Activated T-helper 2 cell treated with anti-CD3 and anti-CD28 coated beads, Interferon-gamma antibody, Interleukin-2, Interleukin-4, amounts not matched to agents 10 μg/mL and 5 μg/mL and 100 μg/mL, durations not matched to agents 14 hours and 24 hours and 36 hours (primary cell): ENCODE measurements at regions not wholly inside any gene's neighbourhood (a gene's known extent, or its start where the extent isn't known, plus 50 kb on each side); places are given as distances from the start of the nearest gene placed in this dataset.
"Not testable (repeated sequence)": the region's sequence is repeated elsewhere in the genome, so short reads cannot be mapped to it uniquely, and the experiment has no call there.

Source experiments
- DNase-seq: peaks from one replicate; pipeline ENCODE4 v3.0.0; 2021; ENCODE audit warnings: low spot score
- H3K27ac Mint-ChIP-seq: one replicate; pipeline ENCODE4 v1.8.0; 2021; ENCODE audit warnings: mixed read lengths
- H3K27me3 Mint-ChIP-seq: one replicate; pipeline ENCODE4 v1.8.0; 2021; ENCODE audit warnings: low read depth, mixed read lengths
- H3K36me3 Mint-ChIP-seq: one replicate; pipeline ENCODE4 v1.8.0; 2021; ENCODE audit warnings: low read depth, mixed read lengths
- H3K4me1 Mint-ChIP-seq: one replicate; pipeline ENCODE4 v1.8.0; 2021; ENCODE audit warnings: low read depth, mixed read lengths
- H3K4me3 Mint-ChIP-seq: one replicate; pipeline ENCODE4 v1.8.0; 2021; ENCODE audit warnings: low read depth, mild to moderate bottlenecking, moderate library complexity, mixed read lengths
- H3K9me3 Mint-ChIP-seq: one replicate; pipeline ENCODE4 v1.8.0; 2021; ENCODE audit warnings: mixed read lengths
- intact Hi-C: fragments of 100-400 bp; cut with micrococcal nuclease; formaldehyde crosslinking; loops from one replicate; pipeline ENCODE4 v1.15.1; 2023

DNA sequence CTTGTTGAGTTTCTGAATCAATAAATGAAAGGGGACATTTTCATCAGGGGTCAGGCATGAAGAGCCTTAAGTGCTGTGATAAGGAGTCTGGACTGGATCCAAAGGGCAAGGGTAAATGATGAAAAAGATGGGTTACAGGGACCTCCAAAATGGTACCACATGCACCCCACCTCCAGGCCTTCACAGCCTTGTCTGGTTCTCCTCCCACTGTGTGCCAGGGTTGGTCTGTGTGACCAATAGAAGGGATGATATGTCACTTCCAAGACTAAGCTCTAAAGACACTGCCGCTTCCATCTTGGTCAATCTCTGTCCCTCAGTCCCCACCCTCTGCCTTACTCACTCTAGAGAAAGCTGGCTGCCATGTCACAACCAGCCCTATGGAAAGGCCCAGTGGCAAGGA, 140.6 kb downstream of the ZNF281 start:
- Mint-ChIP-seq H3K27me3 (peaks cover 15% of the 10 kb centered on the region), H3K36me3 (no peaks in the 10 kb centered on the region), H3K27ac (no peak overlapping the region), H3K4me3 (no peak overlapping the region), H3K9me3 (no peaks in the 10 kb centered on the region), H3K4me1 (peaks cover 8% of the 10 kb centered on the region)
- intact Hi-C loops, result no loop called here
- no peak for DNase-seq

DNA sequence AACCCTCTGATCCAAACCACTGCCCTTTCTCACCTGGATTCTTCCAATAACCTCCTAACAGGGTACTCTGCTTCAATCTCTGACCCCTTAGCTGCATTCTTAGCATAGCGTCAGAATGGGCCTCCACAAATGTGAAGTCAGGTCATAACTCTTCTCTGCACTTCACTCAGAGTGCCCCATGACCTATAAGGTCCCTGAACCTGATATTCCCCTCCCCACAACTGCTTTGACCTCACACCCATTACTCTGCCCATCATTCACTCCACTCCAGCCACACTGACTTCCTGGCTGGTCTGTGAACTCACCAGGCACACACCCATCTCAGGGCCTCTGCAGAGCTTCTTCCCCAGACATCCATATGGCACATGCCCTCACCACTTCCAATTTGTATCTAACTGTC, 141.9 kb downstream of the ZNF281 start:
- intact Hi-C loops, result no loop called here
- Mint-ChIP-seq H3K4me3 (no peak overlapping the region), H3K36me3 (no peaks in the 10 kb centered on the region), H3K9me3 (no peaks in the 10 kb centered on the region), H3K4me1 (peaks cover under 1% of the 10 kb centered on the region), H3K27ac (no peak overlapping the region), H3K27me3 (peaks cover 21% of the 10 kb centered on the region)
- DNase-seq, result no peak

DNA sequence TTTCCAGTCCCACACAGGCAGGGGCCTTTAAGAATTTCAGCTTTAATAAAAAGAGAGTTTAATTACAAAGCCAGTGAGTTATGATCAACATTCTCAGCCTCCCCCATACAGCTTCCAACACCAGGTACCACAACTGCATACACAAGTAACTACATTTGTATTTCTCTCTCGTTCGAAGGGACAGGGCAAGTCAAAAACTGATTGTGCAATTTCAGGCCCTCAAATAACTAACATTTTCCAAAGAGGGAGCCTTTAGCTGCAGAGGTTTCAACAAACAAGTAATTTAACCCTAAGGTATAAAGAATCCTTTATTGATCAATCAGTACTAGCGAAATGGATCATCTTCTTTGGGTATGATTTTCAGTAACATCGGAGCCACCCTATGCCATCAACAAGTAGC, 142.4 kb downstream of the ZNF281 start:
- peaks cover 3% of the 10 kb centered on the region for H3K4me1 Mint-ChIP-seq
- no peak overlapping the region for H3K4me3 Mint-ChIP-seq
- DNase-seq, result no peak
- intact Hi-C loops, result no loop called here
- H3K27me3 Mint-ChIP-seq, result peaks cover 22% of the 10 kb centered on the region
- no peak overlapping the region for H3K27ac Mint-ChIP-seq
- H3K36me3 Mint-ChIP-seq, result no peaks in the 10 kb centered on the region
- no peaks in the 10 kb centered on the region for H3K9me3 Mint-ChIP-seq

DNA sequence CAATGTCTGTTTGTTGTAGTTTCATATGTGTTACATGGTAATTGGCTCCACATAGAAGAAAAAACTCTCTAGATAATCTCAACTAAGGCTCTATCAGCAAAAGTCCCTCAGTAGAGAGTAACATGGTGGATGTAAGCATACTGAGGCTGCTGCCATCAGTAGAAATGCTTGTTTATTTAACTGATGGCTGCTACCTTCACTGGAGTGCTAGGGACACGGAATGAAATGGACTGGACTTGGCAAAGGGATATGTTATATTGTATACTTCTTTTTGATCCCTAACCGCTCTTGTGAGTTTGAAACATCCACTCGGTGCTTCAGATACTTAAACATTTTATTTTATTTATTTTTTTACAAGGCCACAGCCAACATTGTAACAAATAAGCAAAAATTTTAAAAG, 143.0 kb downstream of the ZNF281 start:
- Mint-ChIP-seq H3K27me3 (peaks cover 26% of the 10 kb centered on the region), H3K36me3 (no peaks in the 10 kb centered on the region), H3K9me3 (no peaks in the 10 kb centered on the region), H3K4me1 (peaks cover 8% of the 10 kb centered on the region), H3K4me3 (no peak overlapping the region), H3K27ac (no peak overlapping the region)
- intact Hi-C loops, result no loop called here
- no peak for DNase-seq

DNA sequence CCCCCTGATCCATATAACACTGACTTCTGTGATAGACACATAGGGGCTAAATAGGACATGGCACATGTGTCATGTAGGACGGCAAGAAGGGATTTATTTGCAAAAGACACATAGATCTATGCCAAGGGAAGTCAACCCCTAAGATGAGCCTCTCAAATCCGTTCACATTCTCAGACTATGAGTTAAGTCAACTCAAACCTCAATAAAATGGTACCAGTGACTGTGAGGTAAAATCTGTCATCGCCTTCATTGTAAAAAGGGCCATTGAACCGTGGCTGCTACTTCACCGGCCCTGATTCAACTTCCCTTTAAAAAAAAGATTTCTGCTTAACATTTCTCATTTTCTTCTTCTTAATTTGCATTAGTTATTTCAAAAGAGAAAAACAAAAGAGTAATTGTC, 144.0 kb downstream of the ZNF281 start:
- no peaks in the 10 kb centered on the region for H3K9me3 Mint-ChIP-seq
- DNase-seq, result no peak
- H3K36me3 Mint-ChIP-seq, result no peaks in the 10 kb centered on the region
- H3K4me3 Mint-ChIP-seq, result no peak overlapping the region
- no peak overlapping the region for H3K27ac Mint-ChIP-seq
- H3K27me3 Mint-ChIP-seq, result peaks cover 28% of the 10 kb centered on the region
- intact Hi-C loops, result no loop called here
- H3K4me1 Mint-ChIP-seq, result peaks cover 8% of the 10 kb centered on the region

DNA sequence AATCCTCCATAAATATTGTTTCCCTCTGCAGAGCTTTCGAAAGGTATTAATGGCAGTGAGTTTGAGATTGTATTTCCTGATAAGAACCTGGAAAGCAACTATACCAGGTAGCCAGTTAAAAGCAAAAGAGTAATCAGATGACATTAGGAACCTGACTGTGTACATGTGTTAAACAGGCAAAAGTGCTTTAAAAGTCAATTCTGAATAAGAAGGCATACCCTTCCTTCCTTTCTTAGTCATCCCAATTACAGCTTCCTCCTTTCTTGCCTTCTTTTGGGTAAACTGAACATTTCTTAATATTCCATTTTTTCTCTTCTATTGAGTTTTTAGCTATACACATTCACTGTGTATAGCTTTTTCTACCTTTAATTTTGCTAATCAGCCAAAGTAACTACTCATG, 144.7 kb downstream of the ZNF281 start:
- intact Hi-C loops, result no loop called here
- Mint-ChIP-seq H3K4me3 (no peak overlapping the region), H3K36me3 (no peaks in the 10 kb centered on the region), H3K27me3 (peaks cover 29% of the 10 kb centered on the region), H3K27ac (no peak overlapping the region), H3K9me3 (no peaks in the 10 kb centered on the region), H3K4me1 (peaks cover 8% of the 10 kb centered on the region)
- no peak for DNase-seq

DNA sequence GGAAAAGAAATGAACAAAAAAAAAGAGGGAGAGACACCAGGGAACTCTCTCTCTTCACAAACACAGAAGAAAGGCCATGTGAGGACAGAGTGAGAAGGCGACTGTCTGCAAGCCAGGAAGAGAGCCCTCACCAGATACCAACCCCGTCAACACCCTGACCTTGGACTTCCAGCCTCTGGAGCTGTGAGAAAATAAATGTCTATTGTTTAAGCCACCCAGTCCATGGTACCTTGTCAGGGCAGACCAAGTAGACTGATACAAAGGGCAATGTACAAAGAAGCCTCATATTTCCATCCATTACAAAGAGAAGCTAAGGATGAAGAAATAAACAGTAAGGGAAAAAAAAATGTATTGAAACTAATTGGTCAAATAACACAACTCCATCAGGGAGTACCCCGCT, 146.6 kb downstream of the ZNF281 start:
- peaks cover 8% of the 10 kb centered on the region for H3K4me1 Mint-ChIP-seq
- peaks cover 30% of the 10 kb centered on the region for H3K27me3 Mint-ChIP-seq
- no peaks in the 10 kb centered on the region for H3K36me3 Mint-ChIP-seq

DNA sequence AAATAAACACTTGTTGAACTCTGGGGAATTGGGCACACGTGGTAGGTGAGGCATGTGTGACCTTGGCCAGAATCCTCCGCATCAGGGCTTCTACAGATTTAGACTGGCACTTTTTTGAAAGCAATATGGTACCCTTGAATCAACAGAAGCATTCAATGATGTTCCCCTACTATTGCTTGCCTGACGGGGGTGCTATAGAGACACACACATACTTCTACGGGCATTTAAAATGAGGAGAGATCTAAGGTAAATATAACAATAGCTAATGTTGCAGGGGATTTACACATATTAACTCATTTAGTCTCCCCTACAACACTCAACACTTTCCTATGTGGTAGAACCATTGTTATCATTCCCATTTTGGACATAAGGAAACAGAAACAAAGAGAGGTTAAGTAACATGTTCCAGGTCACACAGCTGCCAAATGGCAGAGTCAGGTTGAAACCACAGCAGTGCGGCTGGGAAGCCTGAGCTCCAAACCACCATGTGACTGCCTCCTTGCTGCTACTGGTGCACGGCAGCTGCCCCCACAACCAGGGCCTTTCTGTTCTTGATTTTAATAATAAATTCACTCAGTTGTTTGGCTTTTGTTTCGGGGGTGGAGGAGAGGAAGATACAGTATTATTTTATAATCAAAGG, 147.4 kb downstream of the ZNF281 start:
- DNase-seq, result no peak
- no peaks in the 10 kb centered on the region for H3K9me3 Mint-ChIP-seq
- H3K4me3 Mint-ChIP-seq, result no peak overlapping the region
- peaks cover 30% of the 10 kb centered on the region for H3K27me3 Mint-ChIP-seq
- no peak overlapping the region for H3K27ac Mint-ChIP-seq
- H3K36me3 Mint-ChIP-seq, result no peaks in the 10 kb centered on the region
- intact Hi-C loops, result no loop called here
- peaks cover 8% of the 10 kb centered on the region for H3K4me1 Mint-ChIP-seq

More for the DNA sequence above, 146.6 kb downstream of the ZNF281 start:
- H3K4me3 Mint-ChIP-seq, result no peak overlapping the region
- intact Hi-C loops, result no loop called here
- no peaks in the 10 kb centered on the region for H3K9me3 Mint-ChIP-seq
- DNase-seq, result no peak
- no peak overlapping the region for H3K27ac Mint-ChIP-seq

DNA sequence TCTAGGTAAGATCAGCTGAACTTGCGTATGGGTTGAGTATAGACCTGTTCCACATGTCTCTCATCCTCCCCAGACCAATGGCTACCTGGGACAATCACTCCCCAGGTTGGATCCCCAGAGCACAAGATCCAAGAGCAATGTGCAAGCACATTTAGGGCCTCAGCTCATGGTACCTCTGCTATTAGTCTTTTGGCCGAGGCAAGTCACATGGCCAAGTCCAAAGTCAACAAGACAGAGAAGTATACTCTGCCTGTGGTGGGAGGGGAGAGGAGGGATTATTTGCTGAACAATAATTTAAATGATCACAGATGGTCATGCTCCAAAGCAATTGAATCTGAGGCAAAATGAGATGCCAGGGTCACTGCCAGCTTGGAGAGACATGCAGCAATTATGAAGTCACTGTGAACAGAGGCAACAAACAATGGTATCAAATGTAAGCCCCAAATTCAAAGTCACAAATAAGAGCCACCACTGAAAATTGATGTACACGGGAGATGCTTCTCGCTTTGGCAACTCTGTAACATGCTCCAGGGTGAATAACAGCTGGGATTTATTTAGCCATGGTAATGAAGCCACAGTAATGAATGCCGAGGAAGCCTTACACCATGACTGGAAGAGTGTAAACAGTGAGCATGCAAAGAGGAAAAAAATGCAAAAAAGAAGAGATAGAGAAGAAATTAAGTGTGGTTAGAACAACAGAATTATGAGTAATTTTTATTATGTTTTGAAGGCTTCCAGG, 149.1 kb downstream of the ZNF281 start:
- H3K27me3 Mint-ChIP-seq, result peaks cover 34% of the 10 kb centered on the region
- DNase-seq, result no peak
- no peaks in the 10 kb centered on the region for H3K9me3 Mint-ChIP-seq
- no peaks in the 10 kb centered on the region for H3K36me3 Mint-ChIP-seq
- H3K4me3 Mint-ChIP-seq, result no peak overlapping the region
- intact Hi-C loops, result no loop called here
- H3K27ac Mint-ChIP-seq, result no peak overlapping the region
- H3K4me1 Mint-ChIP-seq, result peaks cover 10% of the 10 kb centered on the region

DNA sequence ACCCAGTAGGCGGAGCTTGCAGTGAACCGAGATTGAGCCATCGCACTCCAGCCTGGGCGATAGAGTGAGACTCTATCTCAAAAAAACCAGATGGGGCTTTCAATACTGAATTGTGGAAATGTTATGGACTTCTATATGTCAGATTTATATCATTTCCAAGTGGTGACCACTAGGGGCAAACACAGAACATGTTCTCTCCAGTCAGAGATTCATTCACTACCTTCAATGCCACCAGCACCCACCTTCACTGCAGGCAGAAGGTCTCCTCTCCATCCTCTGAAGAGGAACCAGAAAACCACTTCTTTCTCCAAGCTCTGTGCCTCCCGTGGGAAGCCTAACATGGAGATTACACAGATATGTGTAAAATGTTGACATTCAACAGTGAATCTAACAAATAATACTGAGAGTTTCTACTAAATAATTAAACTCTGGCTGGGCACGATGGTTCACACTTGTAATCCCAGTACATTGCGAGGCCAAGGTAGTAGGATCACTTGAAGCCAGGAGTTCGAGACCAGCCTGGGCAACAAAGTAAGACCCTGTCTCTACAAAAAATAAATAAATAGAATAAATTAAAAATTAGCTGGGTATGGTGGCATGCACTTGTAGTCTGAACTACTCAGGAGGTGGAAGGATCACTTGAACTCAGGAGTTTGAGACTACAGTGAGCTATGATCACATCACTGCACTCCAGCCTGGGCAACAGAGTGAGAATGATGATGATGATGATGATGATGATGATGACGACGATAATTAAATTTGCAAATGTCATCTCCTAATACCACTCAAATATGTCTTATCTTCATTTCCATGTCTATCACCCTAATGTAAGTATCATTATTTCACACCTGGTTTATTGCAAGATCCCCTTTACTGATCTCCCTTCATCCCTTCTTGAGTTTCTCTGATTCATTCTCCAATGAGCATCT, 151.1 kb downstream of the ZNF281 start:
- Mint-ChIP-seq H3K36me3 (no peaks in the 10 kb centered on the region), H3K27ac (no peak overlapping the region), H3K27me3 (peaks cover 19% of the 10 kb centered on the region), H3K4me3 (no peak overlapping the region), H3K4me1 (peaks cover 16% of the 10 kb centered on the region), H3K9me3 (no peaks in the 10 kb centered on the region)
- intact Hi-C loops, result no loop called here
- DNase-seq, result no peak

DNA sequence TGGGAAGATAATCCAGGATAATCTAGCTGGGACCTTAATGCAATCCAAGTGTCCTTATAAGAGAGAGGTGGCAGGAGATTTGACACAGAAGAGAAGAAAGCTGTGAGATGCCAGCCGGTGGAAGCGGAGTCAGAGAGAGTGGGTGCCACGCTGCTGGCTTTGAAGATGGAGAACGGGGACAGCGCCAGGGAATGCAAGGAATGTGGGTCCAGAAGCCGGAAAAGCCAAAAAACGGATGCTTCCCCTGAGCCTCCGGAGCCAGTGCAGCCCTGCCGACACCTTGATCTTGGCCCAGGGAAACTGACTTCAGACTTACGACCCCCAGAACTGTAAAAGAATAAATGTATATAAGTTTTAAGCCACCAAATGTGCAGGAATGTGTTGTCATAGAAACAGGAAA, 152.6 kb downstream of the ZNF281 start:
- H3K4me1 Mint-ChIP-seq, result peaks cover 13% of the 10 kb centered on the region
- H3K27me3 Mint-ChIP-seq, result peaks cover 17% of the 10 kb centered on the region
- H3K36me3 Mint-ChIP-seq, result no peaks in the 10 kb centered on the region
- no peak overlapping the region for H3K4me3 Mint-ChIP-seq
- intact Hi-C loops, result no loop called here
- no peaks in the 10 kb centered on the region for H3K9me3 Mint-ChIP-seq
- H3K27ac Mint-ChIP-seq, result no peak overlapping the region
- DNase-seq, result no peak

DNA sequence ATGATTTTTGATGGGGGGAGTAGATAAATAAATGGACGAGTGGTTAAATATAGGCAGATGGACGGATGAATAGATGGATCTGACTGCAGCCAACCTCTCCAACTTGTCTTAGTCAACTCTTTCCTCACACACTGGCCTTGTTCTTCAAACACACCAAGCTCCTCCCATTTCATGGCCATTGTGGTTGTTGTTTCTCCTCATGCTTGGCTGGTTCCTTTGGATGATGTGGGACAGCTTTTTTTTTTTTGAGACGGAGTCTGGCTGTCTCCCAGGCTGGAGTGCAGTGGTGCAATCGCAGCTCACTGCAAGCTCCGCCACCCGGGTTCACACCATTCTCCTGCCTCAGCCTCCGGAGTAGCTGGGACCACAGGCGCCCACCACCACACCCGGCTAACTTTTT, 155.2 kb downstream of the ZNF281 start:
- H3K9me3 Mint-ChIP-seq, H3K27ac Mint-ChIP-seq, H3K36me3 Mint-ChIP-seq, DNase-seq, H3K4me3 Mint-ChIP-seq: not testable (repeated sequence)
- Mint-ChIP-seq H3K4me1 (peaks cover 11% of the 10 kb centered on the region), H3K27me3 (peaks cover 32% of the 10 kb centered on the region)
- intact Hi-C loops, result loop anchor here (1.0 to 2.0 kb wide), 3 partner anchors 18 to 104 kb away; no protein-coding TSS in a partner anchor
